GM12873 (cell line): ENCODE measurements at regions not wholly inside any gene's neighbourhood (a gene's known extent, or its start where the extent isn't known, plus 50 kb on each side); places are given as distances from the start of the nearest gene placed in this dataset.
A peak's percentile ranks its signal among the peaks of the same experiment; 100 is the strongest.

Experiments used
- TF ChIP-seq, protein P1 (sequence below): IDR thresholded peaks from 2 replicates; pipeline ENCODE4 v1.5.1; 2012; ENCODE audit warnings: low read depth, mild to moderate bottlenecking, moderate library complexity, low read length, control low read depth; ENCODE audit not compliant: insufficient read depth; ENCODE audit errors: missing control alignments

DNA sequence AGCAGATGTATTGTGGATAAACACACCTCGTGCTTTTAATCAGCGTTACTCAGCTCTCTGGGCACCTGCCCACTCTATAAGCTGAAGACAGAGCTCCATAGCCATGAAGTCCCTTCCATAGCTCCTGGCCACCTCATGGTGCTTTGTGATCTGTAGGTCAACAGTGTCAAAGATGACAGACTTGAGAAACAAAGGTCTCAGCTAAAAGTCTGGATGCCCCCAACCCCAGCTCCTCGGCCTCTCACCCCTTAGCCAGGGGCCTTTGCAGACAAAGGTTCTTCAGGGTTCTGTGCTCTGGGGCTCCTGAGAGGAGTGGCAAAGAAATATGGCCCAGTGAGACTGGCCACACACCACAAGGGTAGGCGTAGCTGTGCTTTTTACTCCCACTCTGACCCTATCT is 168.6 kb downstream of the KLF13 start:
- TF ChIP-seq, protein P1, sequence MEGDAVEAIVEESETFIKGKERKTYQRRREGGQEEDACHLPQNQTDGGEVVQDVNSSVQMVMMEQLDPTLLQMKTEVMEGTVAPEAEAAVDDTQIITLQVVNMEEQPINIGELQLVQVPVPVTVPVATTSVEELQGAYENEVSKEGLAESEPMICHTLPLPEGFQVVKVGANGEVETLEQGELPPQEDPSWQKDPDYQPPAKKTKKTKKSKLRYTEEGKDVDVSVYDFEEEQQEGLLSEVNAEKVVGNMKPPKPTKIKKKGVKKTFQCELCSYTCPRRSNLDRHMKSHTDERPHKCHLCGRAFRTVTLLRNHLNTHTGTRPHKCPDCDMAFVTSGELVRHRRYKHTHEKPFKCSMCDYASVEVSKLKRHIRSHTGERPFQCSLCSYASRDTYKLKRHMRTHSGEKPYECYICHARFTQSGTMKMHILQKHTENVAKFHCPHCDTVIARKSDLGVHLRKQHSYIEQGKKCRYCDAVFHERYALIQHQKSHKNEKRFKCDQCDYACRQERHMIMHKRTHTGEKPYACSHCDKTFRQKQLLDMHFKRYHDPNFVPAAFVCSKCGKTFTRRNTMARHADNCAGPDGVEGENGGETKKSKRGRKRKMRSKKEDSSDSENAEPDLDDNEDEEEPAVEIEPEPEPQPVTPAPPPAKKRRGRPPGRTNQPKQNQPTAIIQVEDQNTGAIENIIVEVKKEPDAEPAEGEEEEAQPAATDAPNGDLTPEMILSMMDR, result no peak

DNA sequence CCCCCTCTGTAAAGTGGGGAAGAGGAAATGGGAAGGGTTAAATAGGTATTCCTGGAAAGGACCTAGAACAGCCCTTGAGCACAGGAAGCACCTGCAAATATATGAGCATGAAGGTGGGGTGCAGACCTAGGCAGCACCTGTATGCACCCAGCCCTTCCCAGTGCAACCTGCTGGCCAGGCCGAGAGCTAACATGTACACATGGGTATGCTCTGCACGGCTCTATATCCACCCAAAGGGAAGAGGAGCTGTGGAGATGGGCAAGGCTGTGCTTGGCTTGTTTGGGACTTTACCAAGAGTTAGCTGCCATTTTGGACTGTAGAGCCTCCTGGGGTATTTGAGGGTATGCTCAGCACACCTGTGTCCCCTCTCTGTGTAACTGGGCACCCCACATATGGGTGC is 171.2 kb downstream of the KLF13 start:
- TF ChIP-seq, protein P1, result no peak

DNA sequence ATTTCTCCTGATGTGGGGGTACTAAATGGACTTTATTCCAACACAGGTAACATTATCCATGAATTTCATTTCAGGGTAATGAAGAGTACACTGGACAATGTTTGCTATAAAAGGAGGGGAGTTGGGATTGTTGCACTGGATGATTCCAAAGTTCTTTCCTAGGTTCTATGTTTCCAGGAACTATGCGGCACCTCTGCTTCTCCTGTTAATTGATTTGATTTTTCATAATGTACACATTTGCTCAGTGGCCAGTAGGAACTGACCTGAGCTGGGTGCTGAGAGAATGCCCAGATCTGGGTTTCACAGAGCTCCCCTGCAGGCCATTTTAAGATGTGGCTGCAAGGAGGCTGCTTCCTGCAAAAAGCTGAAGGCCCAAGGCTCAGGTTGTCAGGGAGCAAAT is 171.7 kb downstream of the KLF13 start:
- TF ChIP-seq, protein P1, result peak; percentile 10

DNA sequence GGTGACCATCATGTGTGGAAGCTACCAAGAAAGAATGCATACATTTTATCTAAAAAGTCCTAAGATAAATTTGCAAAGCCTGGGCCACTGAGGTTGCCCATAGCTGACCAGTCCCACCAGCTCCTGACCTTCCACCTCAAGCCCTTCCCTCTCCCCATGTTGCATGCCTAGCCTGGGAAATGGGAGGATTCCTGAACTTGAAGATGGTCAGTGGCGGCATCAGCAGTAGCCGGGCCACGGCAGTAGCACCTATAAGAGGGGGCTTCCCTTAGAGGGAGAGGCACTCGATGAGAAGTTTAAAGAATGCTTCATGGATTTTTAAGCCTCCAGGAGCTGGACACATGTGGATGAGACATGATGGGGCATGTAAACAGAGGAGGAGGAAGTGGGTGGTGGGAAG is 172.1 kb downstream of the KLF13 start:
- TF ChIP-seq, protein P1, result no peak

DNA sequence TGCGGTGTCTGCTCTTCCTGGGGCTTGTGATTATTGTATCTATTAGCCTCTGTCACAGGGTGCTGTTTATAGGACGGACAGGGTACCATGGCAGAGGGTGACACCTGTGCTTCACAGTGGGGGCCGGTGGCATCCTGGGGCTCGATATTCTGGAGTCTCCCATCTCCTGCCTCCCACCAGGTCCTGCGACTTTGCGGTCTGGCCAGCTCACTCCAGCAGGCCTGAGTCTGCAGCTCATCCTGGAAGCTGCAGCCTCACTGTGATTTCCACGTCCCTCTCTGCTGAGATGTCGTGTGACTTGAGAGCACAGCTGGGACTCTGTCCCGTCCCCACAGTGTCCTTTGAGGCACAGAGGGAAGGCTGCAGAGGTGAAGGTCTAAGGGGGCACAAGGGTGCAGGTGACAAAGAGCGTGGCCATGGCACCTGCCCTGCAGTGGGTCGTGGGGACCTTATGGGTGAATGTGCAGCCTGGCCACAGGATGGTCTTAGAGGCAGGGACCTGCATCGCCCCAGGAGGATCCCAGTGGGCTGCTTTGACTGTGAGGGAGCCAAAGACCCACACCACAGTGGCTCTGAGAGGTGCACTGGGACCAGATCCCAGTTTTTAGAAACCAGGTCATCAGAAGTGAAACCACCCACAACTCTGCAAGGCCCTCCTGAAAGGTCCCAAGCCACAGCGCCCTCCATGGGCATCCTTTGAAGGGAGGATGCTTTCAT is 172.8 kb downstream of the KLF13 start:
- TF ChIP-seq, protein P1, result no peak

DNA sequence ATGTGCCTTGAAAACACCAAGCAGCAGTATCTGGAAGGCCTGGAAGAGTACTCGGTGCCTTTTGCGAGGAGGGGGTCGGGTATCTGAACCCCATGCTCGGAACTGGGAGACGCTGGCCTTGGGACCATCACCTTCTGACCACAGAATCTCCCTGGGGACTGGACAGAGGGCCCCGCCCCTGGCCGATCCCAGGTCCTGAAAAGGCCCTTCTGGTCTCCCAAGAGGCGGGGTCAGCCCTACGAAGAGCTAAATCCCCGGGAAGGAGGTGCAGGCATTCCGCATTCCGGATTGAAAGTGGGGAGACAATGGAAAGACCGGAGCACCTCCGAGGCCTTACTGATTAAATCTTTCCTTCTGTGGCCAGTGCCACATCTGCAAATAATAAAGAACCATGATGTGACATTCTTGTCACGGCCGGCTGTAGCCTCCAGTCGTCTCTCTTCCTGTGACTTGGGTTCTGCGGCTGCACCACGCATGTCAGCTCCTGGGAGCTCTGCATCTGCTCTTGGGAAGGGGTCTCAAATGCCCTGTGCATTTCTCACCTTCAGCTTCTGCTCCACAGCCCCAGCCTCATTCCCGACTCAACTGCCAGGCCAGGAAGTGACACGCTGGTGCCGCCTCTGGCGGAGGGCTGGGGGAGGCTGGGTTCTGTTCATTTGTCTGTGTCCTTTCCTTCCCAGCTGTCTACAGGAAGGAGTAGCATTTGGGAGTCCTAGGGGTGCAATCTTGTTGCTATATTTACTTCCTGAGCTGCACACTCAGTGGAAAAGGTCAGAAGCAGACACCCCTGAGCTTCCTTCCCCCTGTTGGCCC is 173.5 kb downstream of the KLF13 start:
- TF ChIP-seq, protein P1, result no peak

DNA sequence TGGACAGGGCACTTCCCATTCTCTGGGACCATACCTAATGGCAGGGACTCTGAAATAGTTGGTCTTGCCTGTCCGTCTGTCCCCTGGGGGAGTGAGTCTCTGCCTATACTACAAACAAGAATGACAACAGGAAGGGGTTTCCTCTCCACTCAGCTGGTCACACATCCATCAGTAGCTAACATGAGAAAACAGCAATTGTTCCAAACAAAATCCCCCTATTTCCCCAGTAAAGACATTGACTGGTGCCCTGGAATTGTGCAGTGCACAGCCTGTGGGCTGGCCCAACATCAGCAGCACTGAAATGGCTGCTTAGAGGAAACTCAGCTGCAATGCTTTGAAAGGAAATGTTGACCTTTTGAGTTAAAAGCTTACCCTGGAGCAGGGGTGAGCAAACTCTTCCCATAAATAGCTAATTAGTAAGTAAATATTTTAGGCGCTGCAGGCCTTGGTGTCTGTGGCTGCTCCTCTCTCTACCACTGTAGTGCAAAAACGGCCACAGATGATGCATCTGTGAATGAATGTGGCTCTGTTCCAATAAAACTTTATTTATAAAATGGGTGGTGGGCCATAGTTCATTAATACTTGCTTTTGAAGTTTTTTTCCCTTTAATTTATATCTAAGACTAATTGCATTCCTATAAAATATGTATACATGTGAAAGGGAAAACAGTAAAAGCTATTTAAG is 174.3 kb downstream of the KLF13 start:
- TF ChIP-seq, protein P1, result no peak
